KMS-11 (cell line): ENCODE measurements at regions not wholly inside any gene's neighbourhood (a gene's known extent, or its start where the extent isn't known, plus 50 kb on each side); places are given as distances from the start of the nearest gene placed in this dataset.

ENCODE experiments used
- H2AFZ ChIP-seq: fragments of 200-600 bp; sonication (generic); 2 replicates; pipeline ENCODE4 v1.6.1; 2016; ENCODE audit warnings: antibody characterized with exemption, mixed run types, low read depth
- H3K27ac ChIP-seq: fragments of 200-600 bp; sonication (generic); 2 replicates; pipeline ENCODE4 v1.6.1; 2016; ENCODE audit warnings: mild to moderate bottlenecking, mixed run types
- H3K27me3 ChIP-seq: fragments of 200-600 bp; sonication (generic); 2 replicates; pipeline ENCODE4 v1.6.1; 2017; ENCODE audit warnings: mild to moderate bottlenecking, low read depth, mixed run types, moderate library complexity; ENCODE audit not compliant: insufficient read depth
- H3K36me3 ChIP-seq: fragments of 200-600 bp; sonication (generic); 2 replicates; pipeline ENCODE4 v1.6.1; 2017; ENCODE audit warnings: mild to moderate bottlenecking, mixed run types; ENCODE audit not compliant: insufficient read depth
- H3K4me1 ChIP-seq: fragments of 200-600 bp; sonication (generic); 2 replicates; pipeline ENCODE4 v1.6.1; 2016; ENCODE audit warnings: mild to moderate bottlenecking, low read depth, mixed run types; ENCODE audit not compliant: poor library complexity, severe bottlenecking
- H3K4me2 ChIP-seq: fragments of 200-600 bp; sonication (generic); 2 replicates; pipeline ENCODE4 v1.7.0; 2016; ENCODE audit warnings: mild to moderate bottlenecking, mixed run types
- H3K4me3 ChIP-seq: fragments of 200-600 bp; sonication (generic); IDR thresholded peaks from 2 replicates; pipeline ENCODE4 v1.6.1; 2017; ENCODE audit warnings: low read depth, low read length, mixed read lengths; ENCODE audit not compliant: insufficient read depth
- H3K79me2 ChIP-seq: fragments of 200-600 bp; sonication (generic); 2 replicates; pipeline ENCODE4 v1.6.1; 2016; ENCODE audit warnings: low read depth, mixed run types; ENCODE audit not compliant: insufficient read depth
- H3K9ac ChIP-seq: fragments of 200-600 bp; sonication (generic); 2 replicates; pipeline ENCODE4 v1.6.1; 2016; ENCODE audit warnings: mild to moderate bottlenecking, mixed run types
- H4K20me1 ChIP-seq: fragments of 200-600 bp; sonication (generic); 2 replicates; pipeline ENCODE4 v1.6.1; 2016; ENCODE audit warnings: mild to moderate bottlenecking, mixed run types; ENCODE audit not compliant: insufficient read depth
- CTCF ChIP-seq: fragments of 200-600 bp; sonication (generic); conservative IDR thresholded peaks from 2 replicates; pipeline ENCODE4 v1.6.1; 2017; ENCODE audit warnings: low read depth, mild to moderate bottlenecking, antibody characterized with exemption, low read length, moderate library complexity, mixed read lengths

- Histone ChIP-seq H4K20me1 (no peaks in the 10 kb centered on the region), H3K79me2 (no peaks in the 10 kb centered on the region), H3K9ac (no peak overlapping the region), H2AFZ (no peak overlapping the region), H3K4me1 (peaks cover 6% of the 10 kb centered on the region), H3K27me3 (no peaks in the 10 kb centered on the region), H3K36me3 (no peaks in the 10 kb centered on the region), H3K4me2 (no peak overlapping the region), H3K27ac (no peak overlapping the region), H3K4me3 (no peak overlapping the region)
- no peak for TF ChIP-seq CTCF
Measured at GRCh38 chr18:55737781-55738468, 149.9 kb upstream of the TCF4 start.

GRCh38 chr18:55737266-55737665 lies 149.3 kb upstream of the TCF4 start:
- Histone ChIP-seq H3K79me2 (no peaks in the 10 kb centered on the region), H3K27ac (no peak overlapping the region)

GRCh38 chr18:55735969-55736368 lies 148.0 kb upstream of the TCF4 start:
- Histone ChIP-seq H3K9ac (no peak overlapping the region), H3K4me2 (no peak overlapping the region), H3K27me3 (no peaks in the 10 kb centered on the region), H4K20me1 (no peaks in the 10 kb centered on the region), H3K27ac (no peak overlapping the region), H2AFZ (no peak overlapping the region), H3K4me3 (no peak overlapping the region), H3K36me3 (no peaks in the 10 kb centered on the region), H3K4me1 (peaks cover 6% of the 10 kb centered on the region), H3K79me2 (no peaks in the 10 kb centered on the region)
- TF ChIP-seq CTCF: no peak

More at GRCh38 chr18:55737266-55737665, 149.3 kb upstream of the TCF4 start:
- Histone ChIP-seq H3K9ac (no peak overlapping the region), H3K27me3 (no peaks in the 10 kb centered on the region), H4K20me1 (no peaks in the 10 kb centered on the region), H3K4me3 (no peak overlapping the region), H3K4me1 (peaks cover 6% of the 10 kb centered on the region), H3K4me2 (no peak overlapping the region), H3K36me3 (no peaks in the 10 kb centered on the region), H2AFZ (no peak overlapping the region)
- no peak for TF ChIP-seq CTCF

GRCh38 chr18:55735199-55735855 lies 147.3 kb upstream of the TCF4 start:
- H2AFZ ChIP-seq: peak overlapping the region; percentile 15; the same call in 1 of the 2 replicates
- no peak overlapping the region for H3K27ac ChIP-seq
- no peak overlapping the region; the same call in 1 of the 2 replicates for H3K4me2 ChIP-seq
- no peaks in the 10 kb centered on the region for H3K79me2 ChIP-seq
- H3K27me3 ChIP-seq: no peaks in the 10 kb centered on the region
- H3K36me3 ChIP-seq: no peaks in the 10 kb centered on the region
- H3K9ac ChIP-seq: no peak overlapping the region
- no peak overlapping the region for H3K4me3 ChIP-seq
- TF ChIP-seq CTCF: no peak
- H3K4me1 ChIP-seq: peaks cover 6% of the 10 kb centered on the region
- no peaks in the 10 kb centered on the region for H4K20me1 ChIP-seq
